ENCODE measurements at regions not wholly inside any gene's neighbourhood (a gene's known extent, or its start where the extent isn't known, plus 50 kb on each side); places are given as distances from the start of the nearest gene placed in this dataset.

- no peaks in the 10 kb centered on the region for H3K9me2 ChIP-seq (replicated peaks; ENCODE audit: insufficient read depth)
- no peaks in the 10 kb centered on the region for H3K27me3 ChIP-seq
- H3K4me1 ChIP-seq (ENCODE audit: insufficient read depth): no peaks in the 10 kb centered on the region
- DNase-seq (ENCODE audit: low spot score): no peak
- H3K4me2 ChIP-seq: no peak overlapping the region
- WGBS (ENCODE audit: low lambda C conversion rate, missing lambda C conversion rate): 94% methylated on average over 2 of the region's 2 CpGs
- no peaks in the 10 kb centered on the region for H3K9me3 ChIP-seq (ENCODE audit: low read depth)
- no peak overlapping the region for H2AFZ ChIP-seq
- H3K4me3 ChIP-seq: no peak overlapping the region
- no peaks in the 10 kb centered on the region for H3K79me2 ChIP-seq
- no peaks in the 10 kb centered on the region for H4K20me1 ChIP-seq (ENCODE audit: insufficient read depth, poor library complexity, severe bottlenecking)
- H3K27ac ChIP-seq: no peak overlapping the region
- H3K36me3 ChIP-seq (replicated peaks; ENCODE audit: insufficient read depth, low read depth): no peaks in the 10 kb centered on the region
- TF ChIP-seq CTCF (IDR thresholded peaks at IDR 0.05; ENCODE audit: poor library complexity) (no peak), EZH2 (IDR thresholded peaks at IDR 0.05; ENCODE audit: borderline replicate concordance) (no peak), EZH2phosphoT487 (IDR thresholded peaks at IDR 0.05; ENCODE audit: low read depth, severe bottlenecking, unreplicated experiment) (no peak)
Measured at GRCh38 chr17:71251951-71252350, 868.9 kb upstream of the SOX9 start.

GRCh38 chr17:71252436-71252835 is 868.4 kb upstream of the SOX9 start:
- 38% methylated on average over 1 of the region's 1 CpG for WGBS (ENCODE audit: low lambda C conversion rate, missing lambda C conversion rate)
- Histone ChIP-seq H3K4me3 (no peak overlapping the region), H3K9me2 (replicated peaks; ENCODE audit: insufficient read depth) (no peaks in the 10 kb centered on the region), H3K27ac (no peak overlapping the region), H3K36me3 (replicated peaks; ENCODE audit: insufficient read depth, low read depth) (no peaks in the 10 kb centered on the region), H4K20me1 (ENCODE audit: insufficient read depth, poor library complexity, severe bottlenecking) (no peaks in the 10 kb centered on the region), H3K79me2 (no peaks in the 10 kb centered on the region), H3K4me2 (no peak overlapping the region), H3K27me3 (no peaks in the 10 kb centered on the region), H3K9me3 (ENCODE audit: low read depth) (no peaks in the 10 kb centered on the region), H3K4me1 (ENCODE audit: insufficient read depth) (no peaks in the 10 kb centered on the region), H2AFZ (no peak overlapping the region)
- TF ChIP-seq CTCF (IDR thresholded peaks at IDR 0.05; ENCODE audit: poor library complexity): no peak
- no peak for DNase-seq (ENCODE audit: low spot score)

- no peak overlapping the region for H2AFZ ChIP-seq
- H3K4me1 ChIP-seq (ENCODE audit: insufficient read depth): no peaks in the 10 kb centered on the region
- H3K36me3 ChIP-seq (replicated peaks; ENCODE audit: insufficient read depth, low read depth): no peaks in the 10 kb centered on the region
- no peak overlapping the region for H3K4me2 ChIP-seq
- H3K79me2 ChIP-seq: no peaks in the 10 kb centered on the region
- no peak for TF ChIP-seq EZH2 (IDR thresholded peaks at IDR 0.05; ENCODE audit: borderline replicate concordance)
- no peak for TF ChIP-seq CTCF (IDR thresholded peaks at IDR 0.05; ENCODE audit: poor library complexity)
- TF ChIP-seq EZH2phosphoT487 (IDR thresholded peaks at IDR 0.05; ENCODE audit: low read depth, severe bottlenecking, unreplicated experiment): no peak
- H3K27me3 ChIP-seq: no peaks in the 10 kb centered on the region
- H3K27ac ChIP-seq: no peak overlapping the region
- no peak for DNase-seq (ENCODE audit: low spot score)
- H3K4me3 ChIP-seq: no peak overlapping the region
- H4K20me1 ChIP-seq (ENCODE audit: insufficient read depth, poor library complexity, severe bottlenecking): no peaks in the 10 kb centered on the region
- 92% methylated on average over 2 of the region's 2 CpGs for WGBS (ENCODE audit: low lambda C conversion rate, missing lambda C conversion rate)
- no peaks in the 10 kb centered on the region for H3K9me2 ChIP-seq (replicated peaks; ENCODE audit: insufficient read depth)
- H3K9me3 ChIP-seq (ENCODE audit: low read depth): no peaks in the 10 kb centered on the region
Measured at GRCh38 chr17:71257096-71257495, 863.7 kb upstream of the SOX9 start.

- Histone ChIP-seq H3K4me1 (ENCODE audit: insufficient read depth) (no peaks in the 10 kb centered on the region), H3K9me2 (replicated peaks; ENCODE audit: insufficient read depth) (no peaks in the 10 kb centered on the region), H3K4me2 (no peak overlapping the region), H3K9me3 (ENCODE audit: low read depth) (no peaks in the 10 kb centered on the region), H3K4me3 (no peak overlapping the region), H3K79me2 (no peaks in the 10 kb centered on the region), H4K20me1 (ENCODE audit: insufficient read depth, poor library complexity, severe bottlenecking) (no peaks in the 10 kb centered on the region), H3K36me3 (replicated peaks; ENCODE audit: insufficient read depth, low read depth) (no peaks in the 10 kb centered on the region), H3K27ac (no peak overlapping the region), H2AFZ (no peak overlapping the region), H3K27me3 (no peaks in the 10 kb centered on the region)
- TF ChIP-seq EZH2phosphoT487 (IDR thresholded peaks at IDR 0.05; ENCODE audit: low read depth, severe bottlenecking, unreplicated experiment) (no peak), CTCF (IDR thresholded peaks at IDR 0.05; ENCODE audit: poor library complexity) (no peak), EZH2 (IDR thresholded peaks at IDR 0.05; ENCODE audit: borderline replicate concordance) (no peak)
- DNase-seq (ENCODE audit: low spot score): no peak
- 56% methylated on average over 6 of the region's 6 CpGs for WGBS (ENCODE audit: low lambda C conversion rate, missing lambda C conversion rate)
Measured at GRCh38 chr17:71260366-71260940, 860.4 kb upstream of the SOX9 start.

Data from hepatocyte (in vitro differentiated cells).